ENCODE measurements at regions not wholly inside any gene's neighbourhood (a gene's known extent, or its start where the extent isn't known, plus 50 kb on each side); places are given as distances from the start of the nearest gene placed in this dataset.

DNA sequence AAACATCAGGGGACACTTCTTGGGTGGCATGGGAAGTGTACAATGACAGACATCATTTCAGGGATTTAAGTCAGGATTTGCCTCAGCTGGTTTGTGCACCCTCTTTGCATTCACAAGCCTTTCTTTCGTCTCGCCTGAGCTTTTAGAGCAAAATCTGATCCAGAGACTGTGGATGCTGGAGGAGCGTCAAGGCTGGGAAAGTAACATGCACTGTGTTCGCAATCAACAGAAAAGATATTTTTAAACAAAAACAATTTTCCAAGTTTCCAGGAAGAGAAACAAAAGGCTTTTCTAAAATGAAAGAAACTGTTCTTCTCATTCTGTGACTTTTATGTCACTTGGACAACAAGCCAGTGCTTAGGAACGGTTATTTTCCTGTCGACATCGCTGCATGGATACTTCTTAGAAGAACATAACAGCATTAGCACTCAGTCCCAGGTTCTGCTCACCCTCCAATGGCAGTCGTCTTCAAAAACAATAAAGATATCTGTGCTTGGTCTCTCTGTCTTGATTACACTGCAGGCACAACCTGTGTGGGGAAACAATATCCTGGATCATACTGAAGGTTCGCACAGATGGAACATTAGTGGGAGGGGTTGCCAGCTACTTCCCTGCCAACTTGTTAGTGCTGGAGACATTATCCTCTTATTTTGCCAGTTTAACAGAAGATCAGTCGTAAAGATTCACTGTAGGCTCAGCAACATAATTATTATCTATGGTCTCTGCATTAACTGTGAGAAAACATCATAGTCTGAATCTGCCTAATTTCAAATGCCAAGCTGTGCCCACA is 403.3 kb upstream of the ATP2B1 start:
- no peak for DNase-seq

DNA sequence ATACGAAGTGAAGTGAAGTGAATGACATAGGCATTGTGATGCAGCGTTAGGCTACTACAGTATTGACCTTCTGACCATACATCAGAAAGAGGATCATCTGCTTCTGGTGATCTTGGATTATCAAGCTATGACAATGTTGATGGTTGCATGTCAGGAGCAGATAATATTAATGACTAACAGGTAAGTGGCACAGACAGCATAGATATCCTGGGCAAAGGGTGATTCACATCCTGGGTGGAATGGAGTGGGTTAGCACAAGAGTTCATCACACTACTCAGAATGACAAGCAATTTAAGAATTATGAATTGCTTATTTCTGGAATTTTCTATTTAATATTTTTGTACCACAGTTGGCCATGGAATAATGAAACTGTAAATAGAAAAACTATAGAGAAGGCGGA is 397.9 kb upstream of the ATP2B1 start:
- no peak for DNase-seq

DNA sequence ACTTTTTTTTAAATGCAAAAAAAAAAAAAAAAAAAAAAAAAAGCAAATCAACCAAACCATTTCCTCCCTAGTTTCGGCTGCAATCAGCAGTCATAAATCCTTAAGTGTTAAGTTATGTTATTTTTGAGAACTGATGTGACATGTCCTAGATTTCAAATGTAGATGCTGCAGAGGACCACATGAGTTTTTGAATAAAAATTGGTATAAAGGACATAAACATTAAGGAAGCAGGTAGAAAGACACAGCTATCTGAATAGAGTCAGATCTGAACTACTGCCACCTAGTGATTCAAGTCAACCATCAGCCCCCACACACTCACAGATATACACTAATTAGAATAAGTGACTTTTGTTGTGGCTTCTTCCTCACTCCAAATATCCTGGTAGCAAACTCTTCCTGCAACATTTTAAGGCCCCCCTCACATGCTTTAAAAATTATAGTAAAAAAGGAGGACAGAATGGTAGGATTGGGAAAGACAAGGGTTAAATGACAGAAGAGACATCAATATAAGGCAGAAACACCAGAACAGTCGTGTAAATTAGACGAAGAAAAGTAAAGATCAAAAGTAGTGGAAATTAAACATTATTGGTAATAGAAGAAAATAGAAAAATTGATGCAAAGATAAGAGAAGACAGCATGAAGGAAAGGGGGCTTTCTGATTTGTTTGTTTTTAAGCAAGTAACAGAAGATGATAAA is 394.5 kb upstream of the ATP2B1 start:
- no peak for DNase-seq

- no peak for DNase-seq
Measured at GRCh38 chr12:90100579-90100978, 391.9 kb upstream of the ATP2B1 start.

DNA sequence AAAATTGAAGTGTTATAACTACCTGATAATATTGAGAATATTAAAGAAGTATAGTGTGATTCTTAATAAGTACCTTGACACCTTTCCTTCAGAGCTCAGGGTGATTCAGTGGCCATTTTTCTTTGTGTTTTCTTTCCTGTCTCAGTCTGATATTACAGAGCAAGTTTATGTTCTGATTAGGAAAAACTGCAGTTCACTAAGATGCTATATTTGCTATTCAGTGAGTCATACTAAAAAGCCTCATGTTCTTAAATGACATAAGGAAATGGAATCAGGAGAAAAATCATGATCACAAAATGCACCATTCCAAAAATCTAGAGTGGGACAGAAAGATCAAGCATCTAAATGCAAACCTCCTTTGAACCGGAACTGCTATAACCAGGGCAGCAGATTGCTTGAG is 390.6 kb upstream of the ATP2B1 start:
- no peak for DNase-seq

DNA sequence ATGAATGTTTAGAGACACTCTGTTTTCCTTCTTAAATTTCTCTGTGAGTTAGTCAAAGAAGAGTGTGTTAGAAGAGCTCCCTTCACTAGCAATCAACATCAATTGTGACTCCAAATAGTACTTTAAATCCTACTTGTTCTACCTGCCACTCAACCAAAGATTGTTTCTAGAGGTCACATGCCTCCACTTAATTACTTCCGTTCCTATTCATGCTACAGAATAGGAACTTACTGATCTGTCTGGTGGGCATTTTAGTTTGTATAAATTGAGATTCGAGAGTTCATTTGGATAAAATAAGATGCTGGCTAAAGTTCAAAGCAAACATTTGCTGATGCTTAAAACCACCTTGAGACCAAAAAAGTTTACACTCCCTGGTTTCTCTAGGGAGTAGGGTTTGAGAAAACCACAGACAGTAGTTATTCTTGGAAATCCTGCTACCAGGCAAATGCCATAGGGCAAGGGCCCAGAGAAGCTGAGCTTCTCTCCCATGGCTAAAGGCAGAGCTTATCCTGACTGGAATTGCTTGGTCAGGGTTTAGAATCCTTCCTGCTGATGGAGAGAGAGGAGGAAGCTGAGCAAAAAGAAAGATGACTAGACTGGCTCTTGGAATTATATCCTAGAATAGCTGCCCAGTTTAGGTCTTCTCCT is 389.6 kb upstream of the ATP2B1 start:
- no peak for DNase-seq

DNA sequence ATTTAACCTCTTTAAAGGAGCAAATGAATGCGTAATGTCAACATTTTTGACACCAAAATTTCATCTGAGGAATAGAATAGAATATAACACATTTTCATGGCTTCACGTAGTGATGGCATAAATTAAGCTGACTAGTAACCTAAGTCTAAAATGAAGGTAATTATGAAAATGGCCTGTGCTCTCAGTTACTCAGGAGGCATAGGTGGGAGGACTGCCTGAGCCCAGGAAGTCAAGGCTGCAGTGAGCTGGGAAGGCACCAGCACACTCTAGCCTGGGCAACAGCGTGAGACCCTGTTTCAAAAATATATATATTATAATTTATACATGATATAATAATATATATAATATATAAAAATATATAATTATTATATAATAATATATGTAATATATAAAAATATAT is 383.2 kb upstream of the ATP2B1 start:
- no peak for DNase-seq

- no peak for DNase-seq
Measured at GRCh38 chr12:90090929-90091651, 382.5 kb upstream of the ATP2B1 start.

DNA sequence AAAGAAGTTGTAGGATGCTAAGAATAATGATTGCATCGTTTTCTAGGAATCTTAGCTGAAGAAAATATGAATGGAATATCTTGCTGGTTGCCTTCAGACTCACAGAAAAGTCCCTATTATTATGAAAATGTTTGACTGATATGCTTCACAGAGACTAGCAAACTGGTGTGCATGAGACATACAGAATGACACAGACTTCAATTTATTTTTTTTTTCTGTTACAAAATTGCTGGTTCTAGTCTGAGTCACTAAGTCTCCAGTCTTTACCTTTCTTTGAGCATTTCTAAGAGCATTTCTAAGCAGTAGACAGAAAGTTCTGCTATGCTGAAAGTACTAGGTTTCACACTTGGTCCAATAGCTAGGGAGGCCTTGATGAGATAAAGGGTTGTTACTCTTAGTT is 377.6 kb upstream of the ATP2B1 start:
- DNase-seq = no peak

DNA sequence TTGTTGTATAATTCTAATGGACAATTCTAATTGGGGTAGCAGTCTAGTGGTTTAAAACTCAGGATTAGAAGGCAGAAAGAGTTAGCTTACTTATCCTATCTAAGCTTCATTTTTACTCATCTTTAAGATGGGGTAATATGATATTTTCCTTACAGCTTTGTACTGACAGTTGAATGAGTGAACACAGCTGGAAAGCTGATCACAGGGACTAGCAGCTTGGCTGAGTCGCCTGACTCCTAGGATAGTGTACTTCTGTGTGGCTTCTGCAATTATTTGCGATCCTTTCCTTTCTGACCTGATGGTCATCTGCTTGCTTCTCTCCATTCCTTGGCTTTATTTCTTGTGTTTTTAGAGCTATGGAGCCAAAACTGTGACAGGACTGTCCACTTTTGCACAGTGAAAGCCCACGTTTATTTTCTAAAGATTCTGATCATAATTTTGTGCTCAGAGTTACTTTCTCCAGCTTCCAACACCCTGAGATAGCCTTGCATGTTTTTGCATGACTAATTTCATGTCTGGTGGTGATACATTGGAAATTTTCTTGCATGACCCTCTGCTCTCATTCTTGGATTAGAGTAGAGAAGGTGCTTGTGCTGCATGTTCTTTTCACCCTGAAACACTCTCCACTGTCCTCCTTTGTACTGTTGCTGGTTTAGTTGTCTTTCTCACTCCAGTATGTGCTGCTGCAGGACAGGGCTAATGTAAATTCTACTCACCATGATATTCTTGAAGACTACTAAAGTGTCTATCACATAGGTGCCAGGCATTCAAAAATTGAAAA is 377.0 kb upstream of the ATP2B1 start:
- DNase-seq = no peak

- no peak for DNase-seq
Measured at GRCh38 chr12:90084018-90084417, 375.4 kb upstream of the ATP2B1 start.

- DNase-seq = no peak
Measured at GRCh38 chr12:90080616-90081015, 372.0 kb upstream of the ATP2B1 start.

DNA sequence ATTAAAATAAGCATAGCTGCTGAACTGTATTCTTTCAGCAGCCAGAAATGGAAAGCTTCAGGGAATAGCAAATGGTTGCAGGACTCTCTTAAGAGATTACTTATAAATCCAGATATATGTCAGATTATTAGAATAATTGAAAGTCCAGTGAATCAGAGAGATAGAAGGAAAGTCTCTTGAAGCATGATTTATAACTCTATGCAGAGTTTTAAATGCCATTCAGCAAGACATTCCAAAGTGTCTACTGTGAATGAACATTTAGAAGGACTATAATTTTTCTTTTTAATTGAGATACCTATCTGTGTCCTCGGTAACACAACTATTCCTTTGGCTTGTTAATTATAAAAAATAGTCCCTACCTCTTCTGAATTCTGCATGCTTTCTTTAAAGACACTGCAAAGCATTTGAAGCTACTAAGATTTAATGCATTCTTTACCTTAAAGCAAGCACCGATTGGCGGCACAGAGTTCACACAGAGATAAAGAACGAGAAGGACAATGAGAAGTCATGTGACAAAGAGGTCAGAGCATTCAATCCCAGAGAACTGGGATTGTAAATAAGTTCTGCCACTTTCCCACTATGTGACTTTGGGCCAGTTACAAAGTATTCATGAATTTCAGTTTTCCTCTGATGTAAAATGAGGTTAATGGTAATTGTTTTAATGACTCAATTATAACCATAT is 371.0 kb upstream of the ATP2B1 start:
- no peak for DNase-seq

- DNase-seq = no peak
Measured at GRCh38 chr12:90078344-90078743, 369.7 kb upstream of the ATP2B1 start.

DNA sequence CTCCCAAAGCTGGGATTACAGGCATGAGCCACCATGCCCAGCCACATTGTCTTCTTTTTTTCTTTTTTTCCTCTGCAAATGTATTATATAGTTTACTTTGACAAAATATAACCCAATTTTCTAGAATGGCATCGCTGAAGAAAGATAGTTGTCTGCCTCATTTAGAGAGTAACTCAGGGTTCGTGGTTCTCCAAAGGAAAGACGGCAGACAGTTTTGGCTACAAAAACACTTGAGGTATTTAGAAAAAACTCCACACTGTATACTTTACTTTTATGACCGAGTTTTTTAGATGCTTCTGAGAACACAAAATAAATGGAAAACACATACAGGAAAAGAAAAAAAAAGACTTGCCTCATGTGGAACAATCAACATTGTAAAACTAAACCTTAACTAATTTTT is 369.1 kb upstream of the ATP2B1 start:
- DNase-seq = no peak

GRCh38 chr12:90076851-90077319 is 368.2 kb upstream of the ATP2B1 start:
- DNase-seq = no peak

DNA sequence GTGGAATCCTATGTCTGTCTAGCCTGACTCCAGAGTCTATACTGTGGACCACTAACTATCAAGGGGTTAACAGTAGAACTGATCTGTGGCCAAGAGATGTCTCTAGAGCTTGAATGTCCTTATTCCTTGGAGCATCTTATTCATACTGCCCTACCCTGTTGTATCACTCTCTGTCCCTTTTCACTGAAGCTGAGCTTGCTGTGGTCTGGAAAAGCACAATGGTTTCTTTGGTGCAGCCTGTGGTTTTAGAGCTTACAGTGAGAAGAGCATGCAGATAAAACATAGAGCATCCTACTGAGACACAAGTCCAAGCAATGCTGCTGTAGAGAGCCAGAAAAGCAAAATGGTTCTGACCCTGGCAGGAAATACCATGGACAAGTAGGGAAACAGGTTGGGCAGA is 367.0 kb upstream of the ATP2B1 start:
- DNase-seq = no peak

DNA sequence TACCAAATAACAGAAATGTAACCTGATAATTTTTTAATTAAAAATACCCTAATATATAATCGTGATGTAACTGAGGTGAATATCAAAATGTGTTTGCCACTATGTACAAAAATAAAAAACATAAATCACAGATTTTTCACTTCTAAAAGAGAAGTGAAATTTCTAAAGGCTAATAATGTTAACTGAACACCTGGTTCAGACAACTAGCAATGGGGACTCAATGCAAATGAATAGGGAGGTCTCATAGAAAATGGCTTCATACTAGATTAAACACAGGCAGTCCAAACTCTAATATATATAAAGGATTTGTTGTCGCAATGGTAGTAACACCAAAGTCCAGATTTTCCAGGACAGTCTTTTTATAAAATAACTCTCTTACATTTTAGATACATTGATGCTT is 365.4 kb upstream of the ATP2B1 start:
- DNase-seq = no peak

GRCh38 chr12:90071996-90072395 is 363.4 kb upstream of the ATP2B1 start:
- DNase-seq = no peak

DNA sequence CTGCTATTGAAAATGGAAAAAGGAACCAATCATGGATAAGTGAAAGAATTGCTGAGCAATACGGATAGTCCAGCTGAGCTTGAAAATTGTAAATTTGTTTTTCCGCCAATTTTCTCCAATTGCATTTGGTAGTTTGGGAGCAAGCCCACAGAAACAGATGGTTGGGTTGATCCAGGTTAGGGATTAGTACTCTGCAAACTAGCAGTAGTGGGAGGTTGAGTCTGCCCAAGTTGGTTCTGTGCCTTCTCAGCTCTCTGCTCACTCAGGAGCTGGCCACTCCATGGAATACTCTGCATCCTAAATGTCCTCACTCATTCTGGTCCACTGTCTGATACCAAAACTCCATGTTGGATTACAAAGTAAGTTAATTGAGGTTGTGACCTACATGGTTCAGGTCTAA is 361.1 kb upstream of the ATP2B1 start:
- DNase-seq = no peak

- DNase-seq = no peak
Measured at GRCh38 chr12:90067791-90068190, 359.2 kb upstream of the ATP2B1 start.
